GM21360 (cell line): ENCODE measurements at regions not wholly inside any gene's neighbourhood (a gene's known extent, or its start where the extent isn't known, plus 50 kb on each side); places are given as distances from the start of the nearest gene placed in this dataset.

ENCODE experiments used
- ATAC-seq: cut with Tn5 transposase; IDR thresholded peaks from one replicate; pipeline ENCODE4 v1.9.1; 2021; ENCODE audit warnings: mild to moderate bottlenecking, moderate library complexity; ENCODE audit not compliant: unreplicated experiment

DNA sequence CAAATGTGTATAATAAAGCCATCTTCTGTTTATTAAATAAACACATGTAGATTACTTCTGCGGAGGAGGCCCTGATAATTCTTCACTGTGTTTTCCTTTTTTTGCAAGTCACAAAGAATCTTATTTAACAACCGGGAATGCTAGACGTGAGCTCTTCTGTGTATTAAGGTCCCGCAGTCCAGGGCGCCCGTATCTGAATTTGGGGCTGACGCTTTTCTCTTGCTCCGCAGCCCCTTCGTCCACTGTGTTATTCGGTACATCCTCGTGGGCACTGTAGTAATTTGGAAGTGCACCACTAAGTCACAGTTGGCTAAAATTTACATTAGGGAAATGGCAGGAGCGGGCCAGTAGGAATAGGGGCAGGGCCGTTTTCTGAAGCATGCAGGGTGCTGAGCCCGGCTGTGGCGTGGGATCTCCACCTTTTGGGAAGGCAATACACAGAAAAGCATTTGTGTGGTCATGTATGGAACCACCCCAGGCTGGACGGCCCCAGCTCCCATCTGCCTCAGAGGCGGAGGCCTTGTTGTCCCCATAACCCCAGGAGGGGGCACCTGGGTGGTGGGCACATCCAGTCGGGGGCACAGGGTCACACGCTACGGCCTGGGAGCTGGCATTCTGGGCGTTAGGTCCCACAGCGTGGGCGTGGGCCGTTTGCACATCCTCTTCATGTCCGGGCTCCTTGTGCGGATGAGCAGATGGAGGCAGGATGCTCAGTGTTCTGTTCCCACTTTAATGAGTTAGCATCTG, 258.7 kb upstream of the IRX4 start:
- ATAC-seq: no peak

DNA sequence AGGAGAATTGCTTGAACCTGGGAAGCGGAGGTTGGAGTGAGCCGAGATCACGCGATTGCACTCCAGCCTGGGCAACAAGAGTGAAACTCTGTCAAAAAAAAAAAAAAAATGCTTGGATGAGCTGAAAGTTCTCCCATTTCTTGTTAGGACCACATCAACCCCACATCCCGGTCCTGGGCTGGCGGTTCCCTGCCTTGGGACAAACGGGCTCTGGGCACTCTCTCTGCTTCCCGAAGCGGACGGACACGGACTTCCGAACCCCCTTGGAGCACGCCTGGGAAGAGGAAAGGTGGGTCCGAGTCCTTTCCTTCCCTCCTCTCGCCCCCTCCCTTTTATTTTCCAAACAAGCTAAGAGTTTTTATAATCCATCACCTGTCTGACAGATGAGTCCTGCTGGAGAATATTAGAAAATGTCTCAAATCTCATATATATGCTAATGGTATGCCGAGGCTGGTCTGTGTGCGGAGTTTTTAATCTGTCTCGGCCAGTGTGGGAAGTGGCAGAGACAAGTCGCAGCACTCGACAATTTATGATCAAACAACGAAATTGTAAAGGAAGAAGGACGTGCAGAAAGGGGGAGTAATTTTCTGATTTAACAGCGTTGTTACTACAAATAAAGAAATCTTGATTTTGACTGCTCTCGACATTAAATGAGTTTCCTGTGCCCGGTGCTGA, 257.9 kb upstream of the IRX4 start:
- no peak for ATAC-seq

DNA sequence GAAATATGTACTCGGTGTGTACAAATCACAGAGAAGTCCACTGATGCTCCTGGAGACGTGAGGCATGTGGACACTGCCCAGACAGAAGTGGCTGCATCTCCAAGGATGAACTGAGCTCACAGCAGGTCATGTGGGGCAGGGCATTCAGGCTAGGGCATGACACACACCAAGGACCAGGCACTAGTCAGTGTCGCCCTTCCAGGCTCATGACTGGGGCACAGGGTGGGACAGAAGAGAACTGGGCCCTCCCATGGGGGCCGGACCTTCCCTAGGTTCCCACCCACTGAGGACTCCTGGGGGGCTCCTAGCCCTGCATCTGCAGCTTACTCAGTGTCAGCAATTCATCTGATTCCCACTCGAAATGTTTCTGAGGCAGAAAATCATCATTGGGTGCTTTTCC, 256.8 kb upstream of the IRX4 start:
- ATAC-seq: no peak

DNA sequence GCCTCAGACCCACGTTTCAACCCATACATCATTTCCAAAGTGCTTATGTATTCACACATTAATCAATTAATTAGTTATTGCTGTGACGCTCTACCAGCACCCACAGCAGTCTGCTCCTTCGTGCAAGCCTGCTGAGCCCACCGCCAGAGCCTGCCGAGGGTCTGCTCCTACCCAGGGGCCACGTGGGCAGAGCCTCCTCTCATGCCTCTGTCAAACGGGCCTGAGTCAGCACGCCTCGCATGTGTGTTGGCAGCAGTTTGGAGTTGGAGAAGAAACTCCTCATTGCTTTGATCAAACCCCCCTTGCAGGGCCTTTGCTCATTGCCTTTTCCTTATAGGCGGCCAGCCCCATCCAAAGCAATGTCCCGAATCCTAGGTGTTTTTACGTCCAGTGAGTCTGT, 256.2 kb upstream of the IRX4 start:
- no peak for ATAC-seq

DNA sequence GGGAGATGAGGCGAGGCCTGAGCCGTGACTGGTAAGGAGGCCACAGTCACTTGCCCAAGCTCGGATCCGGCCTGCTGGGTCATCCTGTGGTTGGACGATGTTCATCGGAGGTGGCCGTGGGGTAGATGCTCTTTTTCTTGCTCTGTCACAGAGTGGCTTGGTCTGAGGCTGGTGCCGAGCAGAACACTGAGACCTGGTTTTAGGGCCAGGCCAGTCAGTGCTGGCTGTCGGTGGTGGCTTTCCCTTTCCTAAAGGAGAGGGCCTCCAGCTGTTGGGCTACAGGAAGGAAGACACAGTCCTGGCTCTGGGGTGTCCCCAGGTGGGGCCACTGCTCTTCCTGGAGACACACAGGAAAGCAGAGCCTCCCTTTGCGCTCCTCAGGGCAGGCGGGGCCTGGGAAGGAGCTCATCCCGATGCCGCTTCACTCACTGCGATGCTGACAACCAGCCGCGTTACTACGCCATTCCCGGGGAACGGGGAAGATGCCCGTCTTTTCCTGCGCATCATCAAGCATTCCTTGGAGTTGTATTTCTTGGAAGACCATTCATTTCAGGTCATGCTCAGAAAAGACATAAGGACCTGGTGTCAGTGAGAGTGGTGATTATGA, 254.8 kb upstream of the IRX4 start:
- ATAC-seq: no peak

DNA sequence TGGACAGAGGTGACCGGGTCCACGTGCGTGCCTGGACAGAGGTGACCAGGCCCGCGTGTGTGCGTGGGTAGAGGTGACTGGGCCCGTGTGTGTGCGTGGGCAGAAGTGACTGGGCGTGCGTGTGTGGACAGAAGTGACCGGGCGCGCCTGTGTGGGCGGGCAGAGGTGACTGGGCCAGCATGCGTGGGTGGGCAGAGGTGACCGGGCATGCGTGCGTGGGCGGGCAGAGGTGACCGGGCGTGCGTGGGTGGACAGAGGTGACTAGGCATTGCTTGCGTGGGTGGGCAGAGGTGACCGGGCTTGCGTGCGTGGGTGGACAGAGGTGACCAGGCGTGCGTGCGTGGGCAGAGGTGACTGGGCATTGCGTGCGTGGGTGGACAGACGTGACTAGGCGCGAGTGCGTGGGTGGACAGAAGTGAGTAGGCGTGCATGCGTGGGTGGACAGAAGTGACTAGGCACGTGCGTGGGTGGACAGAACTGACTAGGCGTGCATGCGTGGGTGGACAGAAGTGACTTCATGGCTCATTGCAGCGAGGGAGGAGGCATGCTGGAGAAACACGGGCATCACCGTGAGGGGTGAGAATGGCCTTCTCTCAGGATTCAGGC, 254.1 kb upstream of the IRX4 start:
- ATAC-seq: no peak

DNA sequence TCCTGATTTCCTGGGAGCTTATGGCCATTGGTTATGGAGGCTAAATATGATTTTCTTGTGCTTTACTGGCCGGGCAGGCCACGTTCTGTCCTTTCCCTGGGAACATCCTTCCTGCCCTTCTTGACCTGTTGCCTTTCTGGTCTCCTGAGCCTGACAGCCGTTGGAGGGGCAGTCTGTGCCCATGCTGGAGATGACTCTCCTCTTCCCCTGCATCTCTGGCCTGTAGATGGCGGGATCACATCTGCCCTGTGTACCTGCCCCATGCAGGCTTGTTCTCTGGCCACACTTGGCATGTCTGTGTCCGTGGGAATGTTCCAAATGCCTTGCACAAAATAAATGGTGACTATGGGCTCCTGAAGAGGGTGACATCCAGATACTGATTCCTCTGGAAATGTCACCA, 253.1 kb upstream of the IRX4 start:
- ATAC-seq: no peak

DNA sequence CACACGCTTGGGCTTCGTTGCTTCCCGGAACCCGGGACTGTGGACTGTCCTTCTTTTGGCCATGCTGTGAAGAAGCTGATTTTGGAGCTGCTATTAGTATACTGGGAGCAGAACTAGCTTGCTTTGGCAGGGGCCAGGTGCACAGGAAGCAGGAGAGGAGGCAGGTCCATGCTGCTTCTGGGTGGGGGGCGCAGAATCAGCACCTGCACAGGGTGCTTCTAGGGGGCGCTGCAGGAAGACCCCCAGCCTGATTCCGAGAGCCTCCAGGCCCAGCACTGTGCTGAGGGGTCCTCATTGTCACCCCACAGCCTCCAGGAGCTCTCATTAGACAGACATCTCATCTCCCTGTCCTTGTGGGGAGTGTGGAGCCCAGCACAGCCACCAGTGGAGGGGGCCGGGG, 252.6 kb upstream of the IRX4 start:
- no peak for ATAC-seq

DNA sequence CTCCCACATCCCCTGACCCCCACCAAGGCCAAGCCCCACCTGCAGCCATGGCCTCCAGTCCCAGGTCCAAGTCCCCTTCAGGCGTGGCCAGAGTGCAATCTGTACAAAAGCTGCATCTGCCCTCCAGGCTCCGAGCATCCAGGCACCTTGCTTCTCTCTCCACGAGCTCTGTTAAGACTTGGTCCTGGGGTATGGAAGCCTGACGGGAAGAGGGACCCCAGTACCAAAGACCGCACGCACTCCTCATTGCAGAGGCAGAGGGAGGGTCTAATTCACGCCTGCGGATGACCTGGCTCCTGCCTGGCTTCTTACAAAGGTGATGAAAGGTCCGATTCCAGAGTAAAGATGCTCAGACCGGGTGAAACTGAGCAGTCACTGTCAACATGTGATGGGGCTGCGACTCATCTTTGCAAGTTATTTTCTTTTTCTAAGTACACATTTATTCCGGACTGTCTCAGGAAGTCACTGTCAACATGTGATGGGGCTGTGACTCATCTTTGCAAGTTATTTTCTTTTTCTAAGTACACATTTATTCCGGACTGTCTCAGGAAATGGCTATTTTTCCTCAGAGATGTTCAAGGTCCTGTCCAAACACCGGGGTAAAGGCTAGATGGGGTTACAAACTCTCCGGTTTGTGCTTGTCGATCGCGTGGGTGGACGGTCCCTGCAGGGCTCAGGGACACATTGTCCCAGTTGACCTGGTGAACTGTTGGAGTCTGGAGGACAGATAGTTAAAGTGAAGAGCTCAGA, 252.0 kb upstream of the IRX4 start:
- no peak for ATAC-seq

DNA sequence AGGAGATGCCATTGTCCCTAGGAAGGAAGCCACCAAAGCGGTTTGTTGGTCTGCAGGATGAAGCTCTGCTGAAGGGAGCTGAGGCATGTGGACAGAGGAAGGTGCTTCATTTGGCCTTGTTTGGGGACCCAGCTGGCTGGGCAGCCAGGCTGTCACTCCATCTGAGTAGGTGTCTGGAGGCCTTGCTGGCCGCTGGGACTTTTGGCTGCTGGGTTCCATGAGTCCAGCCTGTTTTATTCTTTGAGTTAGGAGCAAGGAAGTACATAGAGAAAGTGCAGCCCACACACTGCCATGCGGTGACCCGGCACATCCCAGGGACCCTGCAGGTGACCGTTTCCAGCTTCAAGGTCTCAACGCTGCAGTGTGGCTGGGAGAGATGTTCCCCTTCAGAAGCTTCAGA, 251.2 kb upstream of the IRX4 start:
- ATAC-seq: no peak

DNA sequence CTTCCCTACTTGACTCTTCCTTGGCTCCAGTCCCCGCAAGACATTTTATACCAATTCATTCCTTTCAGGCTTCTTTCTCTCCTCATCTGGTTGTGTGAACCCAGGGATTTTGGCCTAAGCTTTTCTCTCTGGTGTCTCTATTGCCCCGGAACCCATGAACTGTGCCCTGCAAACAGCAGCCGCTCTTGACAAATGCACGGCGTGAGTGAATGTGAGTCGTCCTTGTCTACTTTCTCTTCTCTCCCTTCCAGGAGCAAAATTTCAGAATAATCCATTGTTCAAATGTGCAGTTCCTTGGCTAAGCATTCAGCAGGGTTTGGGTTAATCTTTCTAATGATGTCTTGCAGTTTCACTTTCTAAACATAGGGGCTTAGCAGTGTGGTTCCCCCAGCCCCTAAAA, 250.4 kb upstream of the IRX4 start:
- no peak for ATAC-seq

DNA sequence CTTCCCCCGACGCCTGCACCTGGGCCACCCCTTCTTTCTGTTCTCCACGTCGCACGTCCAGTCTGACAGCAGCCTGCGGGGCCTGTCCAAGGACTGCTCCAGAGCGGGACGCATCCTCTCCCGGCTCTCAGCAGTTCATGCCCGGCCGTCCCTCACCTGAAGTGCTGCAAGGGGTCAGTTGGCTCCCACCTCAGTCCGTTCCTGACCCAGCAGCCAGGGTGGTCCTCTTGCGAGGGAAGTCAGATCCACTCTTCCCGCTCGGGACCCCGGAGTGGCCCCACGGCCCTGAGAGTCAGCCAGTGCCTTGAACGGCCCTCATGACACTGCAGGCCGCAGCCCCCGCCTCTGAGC, 249.7 kb upstream of the IRX4 start:
- no peak for ATAC-seq

DNA sequence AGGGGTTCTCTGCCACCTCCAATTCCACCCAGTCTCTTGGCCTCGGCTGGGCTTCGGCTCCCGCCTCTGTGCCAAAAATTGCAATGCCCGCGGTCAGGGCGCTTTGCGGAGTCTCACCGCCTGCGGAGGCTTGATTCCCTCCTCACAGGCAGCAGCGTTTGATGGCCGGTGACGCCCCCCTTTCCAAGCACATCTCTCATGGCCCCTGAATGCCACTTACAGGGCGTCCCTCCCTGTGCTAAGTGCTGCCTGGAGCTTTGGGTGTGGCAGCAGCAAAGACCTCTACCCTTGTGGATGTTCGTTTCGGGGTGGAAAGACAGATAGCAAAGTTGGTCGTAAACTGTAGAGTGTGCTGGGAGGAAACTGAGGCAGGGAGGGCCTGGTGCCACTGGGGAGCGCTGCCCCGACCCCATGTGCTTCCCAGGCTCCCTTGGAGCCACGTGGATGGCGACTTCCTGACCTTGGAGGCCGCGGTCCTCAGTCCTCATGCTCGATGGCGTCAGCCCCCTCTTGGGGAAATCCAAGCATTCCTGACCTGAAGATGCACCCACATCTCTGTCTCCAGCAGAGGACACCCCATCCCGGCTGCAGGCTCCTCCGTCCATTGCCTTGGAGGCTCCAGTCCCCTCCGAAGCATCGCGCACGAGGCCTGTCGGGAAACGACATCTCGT, 249.2 kb upstream of the IRX4 start:
- no peak for ATAC-seq

DNA sequence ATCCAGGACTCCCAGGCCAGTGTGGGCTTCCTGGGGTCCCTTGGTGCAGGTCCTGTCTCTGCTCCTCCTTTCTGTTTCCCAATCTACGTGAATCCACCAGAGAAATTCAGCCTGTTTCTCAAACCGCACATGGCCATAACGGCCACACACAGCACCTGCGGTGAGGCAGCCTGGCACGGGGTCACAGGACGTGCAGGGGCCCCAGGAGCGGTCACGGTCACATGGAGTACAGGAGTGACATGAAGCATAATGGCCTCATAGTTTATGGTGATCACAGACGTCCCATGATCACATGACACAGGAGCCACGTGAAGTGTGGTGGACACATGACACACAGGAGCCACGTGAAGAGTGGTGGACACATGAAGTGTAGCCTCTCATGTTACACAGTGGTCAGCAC, 248.5 kb upstream of the IRX4 start:
- ATAC-seq: no peak

DNA sequence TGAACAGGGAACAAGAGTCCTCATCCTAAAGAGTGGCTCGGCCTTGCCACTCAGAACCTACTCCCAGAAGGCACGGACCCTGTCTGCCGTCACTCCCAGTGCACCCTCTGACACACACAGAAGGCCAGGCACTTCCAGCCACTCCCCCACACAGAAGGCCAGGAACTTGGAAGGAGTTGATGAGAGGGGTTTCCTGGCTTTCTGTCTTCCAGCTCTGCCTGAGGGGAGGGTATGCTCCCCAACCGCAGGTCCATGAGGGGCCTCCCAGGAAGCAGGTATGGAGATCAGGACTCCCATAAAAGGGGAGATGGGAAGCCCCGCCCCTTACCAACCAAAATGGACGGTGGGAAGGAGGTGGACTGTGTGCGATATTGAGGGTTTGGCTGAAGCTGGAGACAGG, 247.6 kb upstream of the IRX4 start:
- no peak for ATAC-seq

DNA sequence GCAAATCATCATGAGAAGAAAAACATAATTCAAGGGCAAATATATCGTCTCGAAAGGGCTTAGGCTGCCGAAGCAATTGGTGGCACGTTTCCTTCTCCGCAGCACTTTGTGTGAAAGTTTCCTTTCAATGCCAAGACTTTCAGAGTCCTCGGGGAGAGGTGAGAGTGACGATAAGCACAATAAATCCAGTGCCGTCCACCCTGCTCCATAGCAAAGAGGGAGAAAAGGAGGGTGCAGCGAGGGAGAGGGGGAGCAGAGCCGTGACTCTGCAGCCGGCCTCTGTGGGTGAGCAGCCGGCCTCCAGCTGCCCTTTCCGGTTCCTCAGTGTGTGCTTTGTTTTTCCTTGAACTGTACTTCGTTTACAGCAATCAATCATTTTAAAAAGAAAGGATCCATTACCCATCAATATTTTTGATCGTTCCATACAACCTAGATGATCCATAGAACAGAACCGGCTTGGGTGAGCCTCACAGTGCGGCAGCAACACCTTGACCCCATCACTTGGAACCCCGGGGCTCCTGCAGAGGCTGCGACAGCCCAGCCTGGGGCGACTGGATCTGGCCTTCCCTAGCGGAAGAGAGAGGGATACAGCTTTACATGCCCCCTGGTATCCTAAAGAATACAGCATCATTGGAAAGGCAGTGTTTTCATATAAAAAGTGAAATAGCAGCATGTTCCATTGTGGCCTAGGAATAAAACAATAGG, 247.0 kb upstream of the IRX4 start:
- no peak for ATAC-seq

DNA sequence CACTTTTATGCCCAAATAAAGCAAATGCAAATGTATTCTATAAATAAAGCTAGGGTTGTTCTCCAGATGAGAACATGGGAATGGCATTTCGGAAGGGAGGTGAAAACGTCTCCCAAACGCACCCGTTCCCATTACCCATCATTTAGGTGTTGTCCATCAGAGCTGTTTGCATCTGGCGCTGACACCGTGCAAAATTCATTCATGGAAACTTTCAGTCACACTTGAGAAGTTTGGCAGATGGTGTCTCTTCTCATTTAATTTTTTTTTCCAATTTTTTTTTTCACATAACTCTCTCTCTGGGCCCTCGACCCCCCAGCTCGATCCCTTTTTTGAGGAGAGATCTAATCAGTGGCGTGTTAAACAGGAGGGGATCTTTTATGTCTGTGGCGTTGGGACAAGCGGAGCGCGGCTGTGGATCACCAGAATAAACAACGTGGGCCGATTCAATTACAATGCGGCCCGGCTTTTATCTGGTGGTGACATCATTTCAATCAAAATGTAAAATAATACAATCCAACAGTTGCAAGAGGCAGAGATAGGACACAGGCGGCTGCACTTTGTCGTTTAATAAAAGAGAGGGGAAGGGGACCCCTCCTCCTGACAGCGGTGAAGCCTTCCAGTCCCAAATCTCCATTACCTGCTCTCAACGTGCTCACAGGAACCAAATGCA, 246.1 kb upstream of the IRX4 start:
- ATAC-seq: no peak

DNA sequence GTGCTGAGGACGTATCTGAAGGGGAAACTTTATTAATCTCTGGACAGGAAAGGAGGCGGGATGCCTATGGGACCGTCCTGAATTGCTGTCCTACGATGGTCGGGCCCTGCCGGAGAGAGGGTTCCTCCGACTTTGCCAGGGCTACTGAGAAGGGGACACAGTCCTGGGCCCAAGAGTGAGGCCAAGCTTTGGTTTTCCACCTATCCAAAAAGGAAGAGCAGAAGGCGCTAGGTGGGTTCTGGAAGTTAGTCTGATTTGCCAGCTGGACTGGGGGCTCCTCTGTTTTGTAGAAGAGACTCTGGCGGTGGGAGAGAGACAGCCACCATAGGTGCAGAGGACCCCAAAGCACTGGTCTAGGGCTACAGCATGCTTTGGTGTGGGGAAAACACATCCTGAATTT, 243.8 kb upstream of the IRX4 start:
- ATAC-seq: no peak

DNA sequence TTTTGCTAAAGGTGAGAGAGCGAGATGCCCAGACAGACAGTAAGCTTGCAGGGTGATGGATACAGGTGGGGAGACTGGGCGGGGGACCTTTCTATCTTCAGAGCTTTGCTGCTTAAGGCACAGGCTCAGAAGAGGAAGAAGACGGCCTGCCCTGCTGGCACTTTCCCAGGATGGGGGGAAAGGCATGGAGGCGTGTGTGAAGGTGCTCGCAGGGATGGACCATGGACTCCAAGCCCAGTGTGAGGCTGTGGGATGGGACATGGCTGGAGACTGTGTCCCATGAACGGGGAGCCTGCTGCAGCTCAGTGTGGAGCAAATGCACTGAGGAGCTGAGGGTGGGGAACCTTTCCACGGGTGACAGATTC, 243.2 kb upstream of the IRX4 start:
- no peak for ATAC-seq
